HG03135 (cell line): ENCODE measurements at regions not wholly inside any gene's neighbourhood (a gene's known extent, or its start where the extent isn't known, plus 50 kb on each side); places are given as distances from the start of the nearest gene placed in this dataset.

ENCODE experiments used
- ATAC-seq: cut with Tn5 transposase; IDR thresholded peaks from one replicate; pipeline ENCODE4 v1.9.1; 2021; ENCODE audit warnings: mild to moderate bottlenecking, moderate library complexity; ENCODE audit not compliant: unreplicated experiment

- ATAC-seq = no peak
These were observed 170.2 kb upstream of the NUDT6 start for GRCh38 chr4:123092586-123092985.

- ATAC-seq = no peak
These were observed 170.8 kb upstream of the NUDT6 start for GRCh38 chr4:123093236-123093635.

GRCh38 chr4:123096038-123096437, 173.6 kb upstream of the NUDT6 start:
- ATAC-seq = no peak

- ATAC-seq = no peak
These were observed 180.6 kb upstream of the NUDT6 start for GRCh38 chr4:123102897-123103471.

- ATAC-seq = no peak
These were observed 182.1 kb upstream of the NUDT6 start for GRCh38 chr4:123104310-123105025.

- ATAC-seq = no peak
These were observed 182.6 kb upstream of the NUDT6 start for GRCh38 chr4:123105026-123105420.

- ATAC-seq = no peak
These were observed 184.3 kb upstream of the NUDT6 start for GRCh38 chr4:123106747-123107146.

- no peak for ATAC-seq
These were observed 185.3 kb upstream of the NUDT6 start for GRCh38 chr4:123107444-123108252.

- ATAC-seq = no peak
These were observed 186.7 kb upstream of the NUDT6 start for GRCh38 chr4:123109139-123109538.

- no peak for ATAC-seq
These were observed 187.8 kb upstream of the NUDT6 start for GRCh38 chr4:123110147-123110546.

GRCh38 chr4:123110685-123111084, 188.3 kb upstream of the NUDT6 start:
- no peak for ATAC-seq

GRCh38 chr4:123113155-123113554, 190.8 kb upstream of the NUDT6 start:
- ATAC-seq = no peak

- no peak for ATAC-seq
These were observed 191.9 kb upstream of the NUDT6 start for GRCh38 chr4:123114084-123114914.

GRCh38 chr4:123114915-123115756, 192.7 kb upstream of the NUDT6 start:
- ATAC-seq = no peak

GRCh38 chr4:123116412-123116811, 194.0 kb upstream of the NUDT6 start:
- no peak for ATAC-seq

GRCh38 chr4:123120473-123120872, 198.1 kb upstream of the NUDT6 start:
- no peak for ATAC-seq

- no peak for ATAC-seq
These were observed 199.0 kb upstream of the NUDT6 start for GRCh38 chr4:123121241-123121907.

- no peak for ATAC-seq
These were observed 203.1 kb upstream of the NUDT6 start for GRCh38 chr4:123125477-123125876.

GRCh38 chr4:123127218-123127617, 204.8 kb upstream of the NUDT6 start:
- no peak for ATAC-seq

- ATAC-seq = no peak
These were observed 205.5 kb upstream of the NUDT6 start for GRCh38 chr4:123127875-123128274.
